NCI-H524 treated with DMSO at 0.1 percent for 48 hours (cell line): ENCODE measurements at regions not wholly inside any gene's neighbourhood (a gene's known extent, or its start where the extent isn't known, plus 50 kb on each side); places are given as distances from the start of the nearest gene placed in this dataset.

Source experiments
- DNase-seq: peaks from one replicate; lab custom pipeline; 2025; lab: John Stamatoyannopoulos, UW

- no peak for DNase-seq
These were observed 56.9 kb upstream of the MEF2A start for GRCh38 chr15:99508852-99509251.

GRCh38 chr15:99509686-99510461, 55.9 kb upstream of the MEF2A start:
- DNase-seq: no peak

DNA sequence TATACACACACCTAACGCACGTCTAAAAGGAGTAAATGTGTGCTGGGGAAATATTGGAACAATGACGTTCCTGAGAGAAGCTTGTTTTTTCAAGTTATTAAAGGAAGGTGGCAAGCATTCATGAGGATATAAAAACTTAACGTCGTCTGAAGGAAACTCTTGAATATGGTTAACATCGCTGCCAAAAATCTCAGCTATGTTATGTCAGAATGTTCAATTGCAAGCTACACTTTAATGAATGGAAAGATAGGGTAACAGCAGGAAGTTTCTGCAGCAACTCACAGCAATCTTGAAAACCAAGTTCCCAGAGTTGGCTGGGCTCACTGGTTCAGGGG, 54.3 kb upstream of the MEF2A start:
- DNase-seq: no peak

DNA sequence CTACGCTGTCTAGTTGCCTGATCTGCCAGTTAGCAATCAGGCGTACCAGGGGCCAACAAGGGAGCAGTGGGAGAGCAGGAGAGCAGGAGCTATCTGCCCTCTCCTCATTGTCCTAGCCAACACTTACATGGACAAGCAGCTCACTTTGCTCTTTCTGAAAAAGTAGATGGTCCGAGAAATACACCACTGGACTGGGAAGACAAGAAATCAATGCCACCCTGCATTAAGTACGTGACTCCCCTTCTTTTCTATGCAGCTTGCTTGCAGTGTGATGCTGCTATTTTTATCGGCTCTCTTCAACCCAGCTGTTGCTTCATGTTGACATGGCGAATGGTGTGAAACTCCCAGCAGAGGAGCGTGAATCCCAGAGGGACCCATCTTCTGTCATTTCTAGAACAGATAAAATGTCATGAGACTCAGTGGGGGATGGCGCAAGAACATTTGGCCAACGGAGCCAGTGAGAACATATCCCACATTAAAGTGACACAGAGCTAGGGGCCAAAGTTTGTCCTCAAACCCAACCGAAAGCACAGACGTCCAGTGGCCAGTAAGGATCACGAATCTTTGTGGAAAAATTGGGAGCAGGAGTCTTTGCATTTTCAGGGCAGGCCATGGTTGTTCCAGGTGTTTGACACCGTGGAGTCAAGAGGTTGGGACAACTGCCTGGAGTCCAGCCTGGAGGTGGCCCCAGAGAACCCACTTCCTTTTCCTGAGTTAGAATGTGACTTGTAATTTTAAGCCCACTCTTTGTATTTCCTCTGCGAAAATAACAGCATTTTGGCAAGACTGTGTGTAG, 53.7 kb upstream of the MEF2A start:
- DNase-seq: no peak

GRCh38 chr15:99514306-99514705, 51.5 kb upstream of the MEF2A start:
- no peak for DNase-seq
